ENCODE measurements at regions not wholly inside any gene's neighbourhood (a gene's known extent, or its start where the extent isn't known, plus 50 kb on each side); places are given as distances from the start of the nearest gene placed in this dataset.

- no peak for TF ChIP-seq GABPA (IDR thresholded peaks at IDR 0.05; ENCODE audit: borderline replicate concordance, insufficient read depth, low read length)
- TF ChIP-seq CTCF (IDR thresholded peaks at IDR 0.05; ENCODE audit: control extremely low read depth in 1 of 3, insufficient read depth in 1 of 3, low read depth in 1 of 3, low read length in 3 of 3) = no peak
- TF ChIP-seq POLR2A (IDR thresholded peaks at IDR 0.05; ENCODE audit: control extremely low read depth in 1 of 2, low read depth in 2 of 2, low read length in 2 of 2) = no peak
- no peak for TF ChIP-seq ZNF274 (IDR thresholded peaks at IDR 0.05; ENCODE audit: borderline replicate concordance, extremely low read depth, low read length)
Observed at GRCh38 chr4:125062115-125063050, 252.4 kb upstream of the FAT4 start.

All from H1 (cell line).